Loucy (cell line): ENCODE measurements at regions not wholly inside any gene's neighbourhood (a gene's known extent, or its start where the extent isn't known, plus 50 kb on each side); places are given as distances from the start of the nearest gene placed in this dataset.

Experiments
- H2AFZ ChIP-seq: fragments of 200-600 bp; sonication (generic); 2 replicates; pipeline ENCODE4 v1.6.0; 2016; ENCODE audit warnings: antibody characterized with exemption, mild to moderate bottlenecking, low read length, moderate library complexity
- H3F3A ChIP-seq: fragments of 200-600 bp; 2 replicates; pipeline ENCODE4 v1.6.0; 2016; ENCODE audit warnings: antibody characterized with exemption, low read depth, mild to moderate bottlenecking
- H3K27me3 ChIP-seq: fragments of 200-600 bp; sonication (generic); 2 replicates; pipeline ENCODE4 v1.6.1; 2014; ENCODE audit warnings: low read length, mild to moderate bottlenecking; ENCODE audit not compliant: insufficient read depth, poor library complexity, severe bottlenecking
- H3K36me3 ChIP-seq: fragments of 200-600 bp; sonication (generic); 2 replicates; pipeline ENCODE4 v1.6.1; 2016; ENCODE audit warnings: low read length; ENCODE audit not compliant: insufficient read depth
- H3K4me1 ChIP-seq: fragments of 200-600 bp; sonication (generic); 2 replicates; pipeline ENCODE4 v1.5.1; 2014; ENCODE audit warnings: low read length, mild to moderate bottlenecking; ENCODE audit not compliant: insufficient read depth, poor library complexity, severe bottlenecking
- H3K4me2 ChIP-seq: fragments of 200-600 bp; sonication (generic); 2 replicates; pipeline ENCODE4 v1.6.0; 2014; ENCODE audit warnings: antibody characterized with exemption, low read length, low read depth, mild to moderate bottlenecking; ENCODE audit not compliant: poor library complexity, severe bottlenecking
- H3K4me3 ChIP-seq: fragments of 200-600 bp; sonication (generic); 2 replicates; pipeline ENCODE4 v1.5.1; 2014; ENCODE audit warnings: low read length, mild to moderate bottlenecking, mixed read lengths; ENCODE audit not compliant: poor library complexity, severe bottlenecking
- H3K79me2 ChIP-seq: fragments of 200-600 bp; sonication (generic); 2 replicates; pipeline ENCODE4 v1.6.1; 2014; ENCODE audit warnings: low read length; ENCODE audit not compliant: insufficient read depth
- H3K9ac ChIP-seq: fragments of 200-600 bp; sonication (generic); 2 replicates; pipeline ENCODE4 v1.6.0; 2014; ENCODE audit warnings: mild to moderate bottlenecking, low read depth, low read length, moderate library complexity; ENCODE audit not compliant: poor library complexity, severe bottlenecking
- H3K9me2 ChIP-seq: fragments of 200-600 bp; sonication (generic); replicated peaks from 2 replicates; pipeline ENCODE4 v1.6.1; 2016; ENCODE audit warnings: low read depth, low read length, mixed read lengths
- H3K9me3 ChIP-seq: fragments of 200-600 bp; sonication (generic); 2 replicates; pipeline ENCODE4 v1.6.1; 2014; ENCODE audit warnings: mild to moderate bottlenecking, antibody characterized with exemption, low read length, low read depth; ENCODE audit not compliant: insufficient read depth
- H4K20me1 ChIP-seq: fragments of 200-600 bp; sonication (generic); 2 replicates; pipeline ENCODE4 v1.6.0; 2014; ENCODE audit warnings: antibody characterized with exemption, low read length, mild to moderate bottlenecking; ENCODE audit not compliant: insufficient read depth, poor library complexity, severe bottlenecking
- EZH2phosphoT487 ChIP-seq: fragments of 200-600 bp; IDR thresholded peaks from 2 replicates; pipeline ENCODE4 v1.6.1; 2018; ENCODE audit warnings: antibody characterized with exemption, mild to moderate bottlenecking, moderate library complexity, borderline replicate concordance
- TF ChIP-seq, protein P1 (sequence below): fragments of 200-600 bp; sonication (generic); conservative IDR thresholded peaks from 2 replicates; pipeline ENCODE4 v1.5.1; 2014; ENCODE audit warnings: mild to moderate bottlenecking, antibody characterized with exemption, low read length

DNA sequence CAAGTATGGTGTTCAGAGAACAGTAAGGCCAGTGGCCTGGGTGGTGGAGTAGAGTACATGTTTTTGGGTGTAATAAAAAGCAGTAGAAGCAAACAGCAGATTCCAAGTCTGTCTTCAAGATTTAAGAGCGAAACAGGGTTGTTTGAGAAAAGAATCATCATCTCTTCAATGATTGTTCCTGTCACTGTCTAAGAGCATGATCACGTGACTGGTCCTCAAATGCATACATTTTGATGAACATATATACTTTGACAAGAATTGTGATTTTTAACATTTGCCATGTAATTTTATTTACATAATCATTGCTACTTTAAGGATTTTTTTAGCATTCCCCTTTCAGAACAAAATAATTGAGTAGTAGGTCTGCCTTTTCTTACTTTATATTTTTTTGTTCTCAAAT lies 252.6 kb upstream of the GPR101 start:
- no peak for TF ChIP-seq EZH2phosphoT487
- TF ChIP-seq, protein P1, sequence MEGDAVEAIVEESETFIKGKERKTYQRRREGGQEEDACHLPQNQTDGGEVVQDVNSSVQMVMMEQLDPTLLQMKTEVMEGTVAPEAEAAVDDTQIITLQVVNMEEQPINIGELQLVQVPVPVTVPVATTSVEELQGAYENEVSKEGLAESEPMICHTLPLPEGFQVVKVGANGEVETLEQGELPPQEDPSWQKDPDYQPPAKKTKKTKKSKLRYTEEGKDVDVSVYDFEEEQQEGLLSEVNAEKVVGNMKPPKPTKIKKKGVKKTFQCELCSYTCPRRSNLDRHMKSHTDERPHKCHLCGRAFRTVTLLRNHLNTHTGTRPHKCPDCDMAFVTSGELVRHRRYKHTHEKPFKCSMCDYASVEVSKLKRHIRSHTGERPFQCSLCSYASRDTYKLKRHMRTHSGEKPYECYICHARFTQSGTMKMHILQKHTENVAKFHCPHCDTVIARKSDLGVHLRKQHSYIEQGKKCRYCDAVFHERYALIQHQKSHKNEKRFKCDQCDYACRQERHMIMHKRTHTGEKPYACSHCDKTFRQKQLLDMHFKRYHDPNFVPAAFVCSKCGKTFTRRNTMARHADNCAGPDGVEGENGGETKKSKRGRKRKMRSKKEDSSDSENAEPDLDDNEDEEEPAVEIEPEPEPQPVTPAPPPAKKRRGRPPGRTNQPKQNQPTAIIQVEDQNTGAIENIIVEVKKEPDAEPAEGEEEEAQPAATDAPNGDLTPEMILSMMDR: no peak
- Histone ChIP-seq H3K9ac (no peak overlapping the region), H2AFZ (no peak overlapping the region)

DNA sequence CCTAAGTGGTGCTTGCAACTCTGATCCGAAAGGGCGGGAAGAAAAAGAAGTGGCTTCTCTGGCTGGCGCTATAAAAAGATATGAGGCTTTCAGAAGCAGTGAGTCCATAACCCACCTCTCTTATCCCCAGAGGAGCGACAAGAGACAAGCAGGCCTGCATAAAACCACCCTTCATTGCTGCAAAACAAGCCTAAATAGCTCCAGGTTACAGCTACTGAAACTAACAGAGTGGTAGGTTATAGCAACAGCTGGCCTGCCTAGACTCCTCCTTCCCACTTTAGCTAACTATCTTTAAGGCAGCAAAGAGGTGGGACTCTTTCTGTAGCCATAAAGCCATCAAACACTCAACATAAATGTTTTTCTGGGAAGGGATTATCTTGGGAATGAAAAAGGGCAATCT lies 245.0 kb upstream of the GPR101 start:
- no peak overlapping the region for H3K4me2 ChIP-seq
- no peaks in the 10 kb centered on the region for H3K4me1 ChIP-seq
- H3K27me3 ChIP-seq: no peaks in the 10 kb centered on the region

More for the DNA sequence above, 252.6 kb upstream of the GPR101 start:
- Histone ChIP-seq H3K9me2 (no peaks in the 10 kb centered on the region), H3K36me3 (no peaks in the 10 kb centered on the region), H3F3A (no peaks in the 10 kb centered on the region), H3K4me1 (no peaks in the 10 kb centered on the region), H3K27me3 (no peaks in the 10 kb centered on the region), H3K9me3 (no peaks in the 10 kb centered on the region), H3K4me3 (no peak overlapping the region), H3K4me2 (no peak overlapping the region), H4K20me1 (no peaks in the 10 kb centered on the region), H3K79me2 (no peaks in the 10 kb centered on the region)

DNA sequence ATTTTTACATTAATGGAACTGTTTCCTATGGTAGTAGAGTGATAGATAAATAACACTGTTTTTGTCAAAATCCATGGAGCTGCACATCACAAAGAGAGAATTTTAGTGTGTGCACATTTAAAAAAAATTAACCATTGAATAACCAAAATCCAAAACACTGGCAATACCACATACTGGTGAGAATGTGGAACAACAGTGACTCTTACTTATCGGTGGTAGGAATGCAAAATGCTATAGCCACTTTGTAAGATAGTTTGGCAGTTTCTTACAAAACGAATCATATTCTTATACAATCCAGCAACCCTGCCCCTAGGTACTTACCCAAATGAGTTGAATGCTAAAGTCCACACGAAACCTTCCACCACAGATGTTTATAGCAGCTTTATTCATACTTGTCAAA lies 229.6 kb upstream of the GPR101 start:
- TF ChIP-seq, protein P1: no peak
- TF ChIP-seq EZH2phosphoT487: no peak
- Histone ChIP-seq H3K79me2 (no peaks in the 10 kb centered on the region), H3K9me2 (no peaks in the 10 kb centered on the region)

More for the DNA sequence above, 245.0 kb upstream of the GPR101 start:
- no peak overlapping the region for H3K9ac ChIP-seq
- H4K20me1 ChIP-seq: no peaks in the 10 kb centered on the region
- no peaks in the 10 kb centered on the region for H3F3A ChIP-seq
- no peaks in the 10 kb centered on the region for H3K36me3 ChIP-seq
- TF ChIP-seq, protein P1: no peak
- TF ChIP-seq EZH2phosphoT487: no peak
- no peaks in the 10 kb centered on the region for H3K79me2 ChIP-seq
- no peaks in the 10 kb centered on the region for H3K9me2 ChIP-seq
- no peak overlapping the region for H3K4me3 ChIP-seq
- H2AFZ ChIP-seq: no peak overlapping the region
- no peaks in the 10 kb centered on the region for H3K9me3 ChIP-seq

More for the DNA sequence above, 229.6 kb upstream of the GPR101 start:
- Histone ChIP-seq H3F3A (no peaks in the 10 kb centered on the region), H3K4me1 (no peaks in the 10 kb centered on the region), H3K36me3 (no peaks in the 10 kb centered on the region), H4K20me1 (no peaks in the 10 kb centered on the region), H3K27me3 (no peaks in the 10 kb centered on the region), H3K4me2 (no peak overlapping the region), H3K9me3 (no peaks in the 10 kb centered on the region), H2AFZ (no peak overlapping the region), H3K4me3 (no peak overlapping the region), H3K9ac (no peak overlapping the region)
